Right ventricle myocardium superior (tissue), 1 donor: ENCODE measurements at regions not wholly inside any gene's neighbourhood (a gene's known extent, or its start where the extent isn't known, plus 50 kb on each side); places are given as distances from the start of the nearest gene placed in this dataset.

ENCODE experiments used
- ATAC-seq: fragments of 200-7000 bp; cut with Tn5 transposase; one replicate; pipeline ENCODE4 v1.9.1; 2020; ENCODE audit warnings: mild to moderate bottlenecking; ENCODE audit not compliant: poor library complexity
- DNase-seq: peaks from one replicate; pipeline ENCODE4 v3.0.0-alpha.2; 2020
- intact Hi-C: fragments of 100-400 bp; cut with DNase I; formaldehyde crosslinking; loops from one replicate; pipeline ENCODE4 v1.11.2; 2022
- donor health status: DM: no; HTN: yes; CAD: no; lungs with severe emphysema.

DNA sequence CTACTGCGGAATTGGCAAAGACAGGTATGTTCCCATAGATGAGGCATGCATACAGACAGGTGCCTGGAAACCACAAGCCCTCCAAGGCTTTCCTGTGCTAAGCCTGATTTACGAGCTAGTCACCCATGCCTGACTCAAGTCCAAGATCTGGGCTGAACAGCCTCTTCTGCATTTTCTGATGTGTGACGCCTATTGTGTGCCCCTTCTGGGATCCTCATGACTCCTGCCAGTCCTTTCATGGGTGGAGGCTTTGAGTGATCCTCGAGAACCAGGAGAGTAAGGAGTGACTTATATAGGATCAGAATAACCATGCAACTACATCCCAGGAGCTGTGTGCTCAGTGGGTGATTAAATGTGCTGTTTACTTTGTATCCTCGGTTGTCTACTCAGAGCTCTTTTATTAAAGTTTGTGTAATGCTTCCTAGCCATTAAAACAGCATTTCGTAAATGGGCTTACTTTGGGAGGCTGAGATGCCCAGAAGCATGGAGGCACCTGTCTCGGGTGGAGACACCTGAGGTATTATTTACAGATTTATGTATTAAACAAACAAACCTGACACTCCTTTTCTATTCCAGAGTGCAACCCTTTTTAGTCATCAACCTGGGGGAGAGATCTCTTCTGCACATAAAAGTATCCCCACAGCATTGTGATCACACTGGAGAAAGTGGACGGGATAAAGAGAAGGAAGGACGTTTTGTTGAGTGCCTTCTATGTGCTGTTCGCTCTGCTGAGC, 373.0 kb upstream of the DYNLRB2 start:
- DNase-seq (no peak), ATAC-seq (no peak)
- intact Hi-C loops = no loop called here

DNA sequence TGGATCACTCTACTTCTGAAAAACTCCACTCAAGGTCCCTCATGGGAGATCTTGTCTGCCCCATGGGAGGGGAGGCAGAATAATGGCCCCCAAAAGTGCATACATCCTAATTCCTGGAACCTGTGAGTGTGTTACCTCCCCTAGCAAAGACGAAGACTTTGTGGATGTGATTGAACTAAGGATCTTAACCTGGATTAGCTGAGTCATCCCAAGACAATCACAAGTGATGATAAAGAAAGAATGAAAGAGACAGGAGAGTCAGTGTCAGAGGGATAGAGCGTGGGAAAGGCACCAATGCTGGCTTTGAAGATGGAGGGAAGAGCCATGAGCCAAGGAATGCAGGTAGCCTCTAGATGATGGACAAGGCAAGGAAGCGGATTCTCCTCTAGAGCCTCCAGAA, 374.7 kb upstream of the DYNLRB2 start:
- DNase-seq = no peak
- no peak for ATAC-seq
- intact Hi-C loops = no loop called here

- ATAC-seq (no peak), DNase-seq (no peak)
- intact Hi-C loops = no loop called here
Observed at GRCh38 chr16:80164966-80165550, 375.7 kb upstream of the DYNLRB2 start.

DNA sequence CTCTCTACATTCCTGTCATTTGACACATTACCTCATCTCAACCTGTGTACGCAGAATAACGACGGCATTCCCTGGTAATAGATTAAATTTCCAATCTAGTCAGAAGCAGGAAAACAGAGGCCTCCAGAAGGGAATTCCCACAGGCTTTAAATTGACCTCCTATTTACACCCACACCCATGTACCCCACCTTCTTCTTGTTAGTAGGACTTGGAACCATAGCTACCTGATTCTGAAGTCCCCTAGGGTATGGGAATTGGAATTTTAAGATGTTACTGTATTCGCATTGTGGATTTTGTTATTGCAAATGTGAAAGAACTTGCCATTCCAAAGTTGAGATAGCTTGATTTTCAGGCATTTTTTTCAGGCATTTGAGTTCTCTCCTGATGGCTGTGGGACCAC, 377.5 kb upstream of the DYNLRB2 start:
- ATAC-seq (no peak), DNase-seq (no peak)
- intact Hi-C loops = no loop called here

DNA sequence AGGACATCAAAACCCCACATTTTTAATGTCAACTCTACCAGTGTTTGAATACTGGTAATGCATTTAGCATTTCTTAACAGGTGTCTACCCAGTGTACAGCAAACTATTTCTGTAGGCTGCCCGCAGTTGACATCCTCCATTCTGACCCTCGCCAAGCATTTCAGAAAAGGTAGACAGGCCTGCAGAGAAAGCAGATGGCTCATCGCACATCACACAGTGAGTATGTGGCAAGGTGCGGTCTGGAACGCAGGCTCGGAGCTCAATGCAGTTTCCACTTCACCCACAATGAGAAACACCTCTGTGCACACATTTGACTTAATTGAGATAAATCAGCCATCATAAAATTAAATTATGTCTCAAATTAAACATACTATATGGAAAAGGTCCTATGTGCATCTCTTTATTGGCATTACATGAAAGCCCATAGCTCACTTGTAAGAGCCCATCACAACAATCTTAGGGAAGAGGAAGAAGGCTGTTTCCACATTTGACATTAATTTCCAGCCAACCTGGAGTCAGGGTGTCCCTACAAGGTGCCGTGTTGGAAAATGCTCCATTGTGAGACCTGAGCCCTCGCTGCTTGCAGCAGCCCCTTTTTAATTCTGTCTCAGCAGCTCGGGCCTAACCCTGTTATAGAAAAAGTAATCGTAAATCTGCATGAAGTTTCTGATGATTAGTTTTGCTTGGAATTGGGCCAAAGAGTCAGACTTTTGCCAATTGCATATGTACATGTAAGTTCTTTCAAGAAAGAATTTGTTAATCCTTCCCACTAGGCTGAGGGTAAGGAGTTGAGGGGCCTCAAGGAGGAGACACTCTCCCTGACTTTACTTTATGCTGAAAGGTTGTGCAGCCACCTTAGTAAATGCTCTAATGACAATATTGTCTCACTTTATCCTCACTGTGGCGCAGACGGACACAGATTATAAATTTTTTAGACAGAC, 378.7 kb upstream of the DYNLRB2 start:
- ATAC-seq (no peak), DNase-seq (no peak)
- intact Hi-C loops = no loop called here

- ATAC-seq (no peak), DNase-seq (no peak)
- intact Hi-C loops = no loop called here
Observed at GRCh38 chr16:80158766-80159165, 382.0 kb upstream of the DYNLRB2 start.

- intact Hi-C loops = no loop called here
- DNase-seq (no peak), ATAC-seq (peak; percentile 38)
Observed at GRCh38 chr16:80151722-80152111, 389.1 kb upstream of the DYNLRB2 start.

DNA sequence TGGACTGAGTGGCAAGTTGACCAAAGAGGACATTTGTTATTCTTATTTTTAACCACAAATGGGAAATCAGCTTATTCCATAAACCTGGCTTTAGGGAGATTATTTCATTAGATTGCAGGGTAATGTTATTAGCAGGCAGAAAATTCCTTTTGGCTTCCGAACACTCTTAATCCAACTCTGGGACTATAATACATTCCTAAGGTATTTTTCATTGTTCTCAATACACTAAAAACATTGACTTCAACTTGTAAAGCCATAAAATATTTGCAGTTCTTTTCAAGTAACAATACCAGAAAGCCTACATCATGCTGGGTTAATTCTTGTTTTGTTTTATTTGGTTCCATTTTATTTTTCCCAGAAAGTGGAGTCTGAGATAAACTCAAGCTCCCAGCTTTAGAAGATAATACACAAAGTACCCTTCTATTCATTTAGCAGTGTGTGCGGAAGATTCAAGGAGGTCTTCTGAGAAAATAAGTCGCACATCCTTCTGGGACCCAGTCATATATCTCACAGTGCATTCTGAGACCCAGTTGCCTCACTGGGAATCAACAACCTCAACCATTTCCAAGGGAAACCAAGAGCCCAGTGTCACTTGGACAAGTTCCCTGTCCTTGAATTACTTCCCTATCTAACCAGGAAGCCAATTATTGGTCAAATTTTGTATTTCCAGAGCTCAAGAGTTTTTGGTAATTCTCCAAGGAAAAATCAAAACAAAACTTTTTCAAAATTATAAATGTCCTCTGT, 389.6 kb upstream of the DYNLRB2 start:
- ATAC-seq = peak; percentile 62
- intact Hi-C loops = no loop called here
- DNase-seq = no peak

DNA sequence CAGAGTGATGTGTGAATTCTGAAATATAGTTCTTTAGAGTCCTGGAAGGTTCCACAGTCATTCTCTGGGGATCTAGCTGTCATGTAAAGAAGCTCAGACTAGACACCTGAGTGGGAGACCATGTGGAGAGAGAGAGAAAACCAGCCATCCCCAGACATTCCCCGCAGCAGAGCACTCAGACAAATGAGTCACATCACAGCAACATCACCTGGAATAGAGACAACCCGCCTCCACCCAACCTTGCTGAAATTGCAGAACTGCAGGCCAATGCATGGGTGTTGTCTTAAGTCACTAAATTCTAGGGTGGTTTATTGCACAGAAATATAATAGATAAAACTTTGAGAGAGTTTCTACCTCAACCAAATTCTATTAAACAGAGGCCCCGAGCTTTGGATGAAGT, 392.0 kb upstream of the DYNLRB2 start:
- DNase-seq (no peak), ATAC-seq (no peak)
- intact Hi-C loops = no loop called here

DNA sequence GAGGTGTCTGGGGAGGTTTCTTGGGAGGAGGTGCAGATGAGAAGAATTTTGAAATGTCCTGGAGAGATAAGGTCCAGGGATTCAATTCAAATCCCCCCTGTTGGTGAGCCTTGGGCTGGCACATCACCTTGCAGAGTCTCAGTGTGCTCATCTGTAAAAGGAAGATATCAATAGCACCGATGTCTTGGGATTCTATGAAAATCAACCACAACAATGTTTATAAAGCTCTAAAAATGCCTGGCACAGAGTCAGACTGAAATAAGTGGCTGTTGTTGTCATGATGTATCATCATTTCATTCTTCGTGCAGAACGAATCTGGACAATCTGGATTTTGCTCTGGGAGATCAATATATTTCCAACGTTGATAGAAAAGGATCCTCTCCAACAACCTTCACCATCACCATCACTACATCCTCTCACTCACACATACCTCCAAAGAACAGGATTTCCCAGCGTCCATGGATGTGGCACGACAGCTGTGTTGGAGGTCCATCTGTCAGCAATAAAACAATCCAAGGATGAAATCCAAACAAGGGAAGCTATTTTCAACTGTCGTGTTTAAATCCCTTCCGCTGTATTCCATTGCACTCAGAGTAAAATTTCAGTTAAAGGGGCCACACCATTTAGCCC, 393.7 kb upstream of the DYNLRB2 start:
- ATAC-seq = no peak
- intact Hi-C loops = no loop called here
- DNase-seq = no peak

- intact Hi-C loops = no loop called here
- DNase-seq (no peak), ATAC-seq (no peak)
Observed at GRCh38 chr16:80144191-80144590, 396.6 kb upstream of the DYNLRB2 start.

GRCh38 chr16:80142940-80143339, 397.9 kb upstream of the DYNLRB2 start:
- no peak for ATAC-seq
- intact Hi-C loops = no loop called here
- DNase-seq = no peak

GRCh38 chr16:80142281-80142680, 398.5 kb upstream of the DYNLRB2 start:
- no peak for ATAC-seq
- DNase-seq = no peak
- intact Hi-C loops = no loop called here

DNA sequence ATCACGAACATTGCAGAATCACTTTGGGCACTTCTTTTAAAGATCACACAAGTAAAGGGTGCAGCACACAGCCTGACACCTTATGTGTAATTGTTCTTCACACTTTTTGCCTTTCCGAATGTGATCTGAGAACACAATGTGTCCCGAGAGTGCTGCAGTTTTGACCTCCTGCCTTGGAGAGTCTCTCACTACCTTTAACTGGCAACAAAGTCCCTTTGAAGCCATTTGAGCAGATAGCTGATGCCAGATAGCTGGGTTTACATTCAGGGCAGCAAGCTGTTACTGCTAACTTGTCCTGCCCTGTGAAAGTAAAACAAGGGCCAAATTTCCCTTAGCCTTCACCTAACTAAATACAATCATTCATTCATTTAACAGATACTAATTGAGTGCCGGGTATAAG, 411.0 kb upstream of the DYNLRB2 start:
- intact Hi-C loops = no loop called here
- ATAC-seq = no peak

GRCh38 chr16:80125677-80126076, 415.1 kb upstream of the DYNLRB2 start:
- intact Hi-C loops = no loop called here
- DNase-seq = peak; percentile 66
- peak; percentile 75 for ATAC-seq

More for the DNA sequence above, 411.0 kb upstream of the DYNLRB2 start:
- no peak for DNase-seq

- ATAC-seq (no peak), DNase-seq (no peak)
- intact Hi-C loops = no loop called here
Observed at GRCh38 chr16:80123189-80123588, 417.6 kb upstream of the DYNLRB2 start.

- intact Hi-C loops = no loop called here
- peak; percentile 72 for DNase-seq
- peak; percentile 76 for ATAC-seq
Observed at GRCh38 chr16:80122115-80122514, 418.7 kb upstream of the DYNLRB2 start.

DNA sequence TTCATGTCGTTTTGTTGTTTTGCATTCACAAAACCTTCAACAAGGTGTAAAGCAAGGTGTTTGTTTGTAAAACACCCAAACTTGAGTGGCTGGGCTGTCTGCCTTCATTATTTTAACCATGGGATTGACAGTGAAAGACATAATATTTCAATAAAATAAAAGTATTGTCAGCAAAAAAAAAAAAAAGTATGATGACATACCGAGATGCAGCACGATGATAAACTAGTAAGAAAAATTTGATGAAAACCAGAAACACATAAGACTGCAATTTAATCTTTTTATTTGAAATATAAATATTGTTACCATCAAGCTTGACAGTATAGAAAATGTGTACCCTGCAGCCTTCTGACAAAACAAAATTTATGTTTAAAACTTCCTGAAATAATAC, 419.3 kb upstream of the DYNLRB2 start:
- no peak for DNase-seq
- no peak for ATAC-seq
- intact Hi-C loops = no loop called here
